ENCODE measurements at regions not wholly inside any gene's neighbourhood (a gene's known extent, or its start where the extent isn't known, plus 50 kb on each side); places are given as distances from the start of the nearest gene placed in this dataset.

- Histone ChIP-seq H3K4me1 (ENCODE audit: control insufficient read depth in 2 of 2, insufficient read depth in 2 of 2, low read length in 2 of 2) (no peaks in the 10 kb centered on the region), H3K9me3 (ENCODE audit: control insufficient read depth in 2 of 2, low read length in 2 of 2) (no peaks in the 10 kb centered on the region), H3K4me3 (ENCODE audit: low read length in 2 of 2) (no peak overlapping the region), H3K27me3 (ENCODE audit: control insufficient read depth in 2 of 2, insufficient read depth in 2 of 2, low read length in 2 of 2) (no peaks in the 10 kb centered on the region), H3K36me3 (ENCODE audit: control insufficient read depth in 2 of 2, insufficient read depth in 2 of 2, low read length in 2 of 2) (no peaks in the 10 kb centered on the region), H3K9ac (ENCODE audit: low read depth in 1 of 2, low read length in 2 of 2) (no peak overlapping the region), H3K27ac (ENCODE audit: low read depth in 2 of 2, low read length in 2 of 2) (no peak overlapping the region)
Observed at GRCh38 chr5:5009240-5009639, 130.9 kb upstream of the ADAMTS16 start.

- no peaks in the 10 kb centered on the region for H3K36me3 ChIP-seq (ENCODE audit: control insufficient read depth in 2 of 2, insufficient read depth in 2 of 2, low read length in 2 of 2)
- no peaks in the 10 kb centered on the region for H3K4me1 ChIP-seq (ENCODE audit: control insufficient read depth in 2 of 2, insufficient read depth in 2 of 2, low read length in 2 of 2)
- no peaks in the 10 kb centered on the region for H3K27me3 ChIP-seq (ENCODE audit: control insufficient read depth in 2 of 2, insufficient read depth in 2 of 2, low read length in 2 of 2)
Observed at GRCh38 chr5:5011151-5011550, 129.0 kb upstream of the ADAMTS16 start.

GRCh38 chr5:5014586-5015235, 125.4 kb upstream of the ADAMTS16 start:
- H3K36me3 ChIP-seq (ENCODE audit: control insufficient read depth in 2 of 2, insufficient read depth in 2 of 2, low read length in 2 of 2), result no peaks in the 10 kb centered on the region
- H3K27me3 ChIP-seq (ENCODE audit: control insufficient read depth in 2 of 2, insufficient read depth in 2 of 2, low read length in 2 of 2), result no peaks in the 10 kb centered on the region
- no peaks in the 10 kb centered on the region for H3K4me1 ChIP-seq (ENCODE audit: control insufficient read depth in 2 of 2, insufficient read depth in 2 of 2, low read length in 2 of 2)
- H3K27ac ChIP-seq (ENCODE audit: low read depth in 2 of 2, low read length in 2 of 2), result no peak overlapping the region
- H3K9ac ChIP-seq (ENCODE audit: low read depth in 1 of 2, low read length in 2 of 2), result no peak overlapping the region
- no peaks in the 10 kb centered on the region for H3K9me3 ChIP-seq (ENCODE audit: control insufficient read depth in 2 of 2, low read length in 2 of 2)
- no peak overlapping the region for H3K4me3 ChIP-seq (ENCODE audit: low read length in 2 of 2)

More at GRCh38 chr5:5011151-5011550, 129.0 kb upstream of the ADAMTS16 start:
- H3K9ac ChIP-seq (ENCODE audit: low read depth in 1 of 2, low read length in 2 of 2), result no peak overlapping the region
- H3K4me3 ChIP-seq (ENCODE audit: low read length in 2 of 2), result no peak overlapping the region
- no peak overlapping the region for H3K27ac ChIP-seq (ENCODE audit: low read depth in 2 of 2, low read length in 2 of 2)
- no peaks in the 10 kb centered on the region for H3K9me3 ChIP-seq (ENCODE audit: control insufficient read depth in 2 of 2, low read length in 2 of 2)

- Histone ChIP-seq H3K4me3 (ENCODE audit: low read length in 2 of 2) (no peak overlapping the region), H3K9me3 (ENCODE audit: control insufficient read depth in 2 of 2, low read length in 2 of 2) (no peaks in the 10 kb centered on the region), H3K27me3 (ENCODE audit: control insufficient read depth in 2 of 2, insufficient read depth in 2 of 2, low read length in 2 of 2) (no peaks in the 10 kb centered on the region), H3K36me3 (ENCODE audit: control insufficient read depth in 2 of 2, insufficient read depth in 2 of 2, low read length in 2 of 2) (no peaks in the 10 kb centered on the region), H3K27ac (ENCODE audit: low read depth in 2 of 2, low read length in 2 of 2) (no peak overlapping the region), H3K9ac (ENCODE audit: low read depth in 1 of 2, low read length in 2 of 2) (no peak overlapping the region), H3K4me1 (ENCODE audit: control insufficient read depth in 2 of 2, insufficient read depth in 2 of 2, low read length in 2 of 2) (no peaks in the 10 kb centered on the region)
Observed at GRCh38 chr5:5017827-5018577, 122.1 kb upstream of the ADAMTS16 start.

- Histone ChIP-seq H3K4me3 (ENCODE audit: low read length in 2 of 2) (no peak overlapping the region), H3K9me3 (ENCODE audit: control insufficient read depth in 2 of 2, low read length in 2 of 2) (no peaks in the 10 kb centered on the region), H3K27ac (ENCODE audit: low read depth in 2 of 2, low read length in 2 of 2) (no peak overlapping the region), H3K4me1 (ENCODE audit: control insufficient read depth in 2 of 2, insufficient read depth in 2 of 2, low read length in 2 of 2) (no peaks in the 10 kb centered on the region), H3K27me3 (ENCODE audit: control insufficient read depth in 2 of 2, insufficient read depth in 2 of 2, low read length in 2 of 2) (no peaks in the 10 kb centered on the region), H3K36me3 (ENCODE audit: control insufficient read depth in 2 of 2, insufficient read depth in 2 of 2, low read length in 2 of 2) (no peaks in the 10 kb centered on the region), H3K9ac (ENCODE audit: low read depth in 1 of 2, low read length in 2 of 2) (no peak overlapping the region)
Observed at GRCh38 chr5:5018578-5018970, 121.6 kb upstream of the ADAMTS16 start.

GRCh38 chr5:5021436-5021835, 118.7 kb upstream of the ADAMTS16 start:
- Histone ChIP-seq H3K27me3 (ENCODE audit: control insufficient read depth in 2 of 2, insufficient read depth in 2 of 2, low read length in 2 of 2) (no peaks in the 10 kb centered on the region), H3K4me1 (ENCODE audit: control insufficient read depth in 2 of 2, insufficient read depth in 2 of 2, low read length in 2 of 2) (no peaks in the 10 kb centered on the region), H3K36me3 (ENCODE audit: control insufficient read depth in 2 of 2, insufficient read depth in 2 of 2, low read length in 2 of 2) (no peaks in the 10 kb centered on the region), H3K9me3 (ENCODE audit: control insufficient read depth in 2 of 2, low read length in 2 of 2) (no peaks in the 10 kb centered on the region), H3K27ac (ENCODE audit: low read depth in 2 of 2, low read length in 2 of 2) (no peak overlapping the region), H3K9ac (ENCODE audit: low read depth in 1 of 2, low read length in 2 of 2) (no peak overlapping the region), H3K4me3 (ENCODE audit: low read length in 2 of 2) (no peak overlapping the region)

GRCh38 chr5:5025098-5025773, 114.9 kb upstream of the ADAMTS16 start:
- no peaks in the 10 kb centered on the region for H3K36me3 ChIP-seq (ENCODE audit: control insufficient read depth in 2 of 2, insufficient read depth in 2 of 2, low read length in 2 of 2)
- H3K27me3 ChIP-seq (ENCODE audit: control insufficient read depth in 2 of 2, insufficient read depth in 2 of 2, low read length in 2 of 2), result no peaks in the 10 kb centered on the region
- H3K27ac ChIP-seq (ENCODE audit: low read depth in 2 of 2, low read length in 2 of 2), result no peak overlapping the region
- H3K4me1 ChIP-seq (ENCODE audit: control insufficient read depth in 2 of 2, insufficient read depth in 2 of 2, low read length in 2 of 2), result no peaks in the 10 kb centered on the region
- H3K4me3 ChIP-seq (ENCODE audit: low read length in 2 of 2), result peak overlapping the region in 1 of 2 donors; percentile 22
- H3K9me3 ChIP-seq (ENCODE audit: control insufficient read depth in 2 of 2, low read length in 2 of 2), result no peaks in the 10 kb centered on the region
- H3K9ac ChIP-seq (ENCODE audit: low read depth in 1 of 2, low read length in 2 of 2), result no peak overlapping the region

- no peak overlapping the region for H3K9ac ChIP-seq (ENCODE audit: low read depth in 1 of 2, low read length in 2 of 2)
- H3K27me3 ChIP-seq (ENCODE audit: control insufficient read depth in 2 of 2, insufficient read depth in 2 of 2, low read length in 2 of 2), result no peaks in the 10 kb centered on the region
- no peaks in the 10 kb centered on the region for H3K4me1 ChIP-seq (ENCODE audit: control insufficient read depth in 2 of 2, insufficient read depth in 2 of 2, low read length in 2 of 2)
- H3K9me3 ChIP-seq (ENCODE audit: control insufficient read depth in 2 of 2, low read length in 2 of 2), result no peaks in the 10 kb centered on the region
- H3K4me3 ChIP-seq (ENCODE audit: low read length in 2 of 2), result peak overlapping the region in 1 of 2 donors; percentile 22
- H3K36me3 ChIP-seq (ENCODE audit: control insufficient read depth in 2 of 2, insufficient read depth in 2 of 2, low read length in 2 of 2), result no peaks in the 10 kb centered on the region
- H3K27ac ChIP-seq (ENCODE audit: low read depth in 2 of 2, low read length in 2 of 2), result no peak overlapping the region
Observed at GRCh38 chr5:5025774-5026408, 114.2 kb upstream of the ADAMTS16 start.

GRCh38 chr5:5026409-5026785, 113.7 kb upstream of the ADAMTS16 start:
- no peak overlapping the region for H3K9ac ChIP-seq (ENCODE audit: low read depth in 1 of 2, low read length in 2 of 2)
- no peaks in the 10 kb centered on the region for H3K4me1 ChIP-seq (ENCODE audit: control insufficient read depth in 2 of 2, insufficient read depth in 2 of 2, low read length in 2 of 2)
- H3K27ac ChIP-seq (ENCODE audit: low read depth in 2 of 2, low read length in 2 of 2), result no peak overlapping the region
- H3K27me3 ChIP-seq (ENCODE audit: control insufficient read depth in 2 of 2, insufficient read depth in 2 of 2, low read length in 2 of 2), result no peaks in the 10 kb centered on the region
- no peak overlapping the region for H3K4me3 ChIP-seq (ENCODE audit: low read length in 2 of 2)
- no peaks in the 10 kb centered on the region for H3K9me3 ChIP-seq (ENCODE audit: control insufficient read depth in 2 of 2, low read length in 2 of 2)
- no peaks in the 10 kb centered on the region for H3K36me3 ChIP-seq (ENCODE audit: control insufficient read depth in 2 of 2, insufficient read depth in 2 of 2, low read length in 2 of 2)

GRCh38 chr5:5031665-5032064, 108.5 kb upstream of the ADAMTS16 start:
- H3K27me3 ChIP-seq (ENCODE audit: control insufficient read depth in 2 of 2, insufficient read depth in 2 of 2, low read length in 2 of 2), result no peaks in the 10 kb centered on the region
- no peak overlapping the region for H3K4me3 ChIP-seq (ENCODE audit: low read length in 2 of 2)
- no peaks in the 10 kb centered on the region for H3K36me3 ChIP-seq (ENCODE audit: control insufficient read depth in 2 of 2, insufficient read depth in 2 of 2, low read length in 2 of 2)

More at GRCh38 chr5:5031665-5032064, 108.5 kb upstream of the ADAMTS16 start:
- H3K9ac ChIP-seq (ENCODE audit: low read depth in 1 of 2, low read length in 2 of 2), result no peak overlapping the region
- H3K27ac ChIP-seq (ENCODE audit: low read depth in 2 of 2, low read length in 2 of 2), result no peak overlapping the region
- no peaks in the 10 kb centered on the region for H3K9me3 ChIP-seq (ENCODE audit: control insufficient read depth in 2 of 2, low read length in 2 of 2)
- H3K4me1 ChIP-seq (ENCODE audit: control insufficient read depth in 2 of 2, insufficient read depth in 2 of 2, low read length in 2 of 2), result no peaks in the 10 kb centered on the region
